Transverse colon (tissue), 4 donors: ENCODE measurements at regions not wholly inside any gene's neighbourhood (a gene's known extent, or its start where the extent isn't known, plus 50 kb on each side); places are given as distances from the start of the nearest gene placed in this dataset.

Source experiments
- CTCF ChIP-seq, 5 experiments: fragments of 200-600 bp in 3 of 5; fragments of 450-650 bp in 2 of 5; sonication (generic) in 3 of 5; IDR thresholded peaks; 1 replicate in 2 of 5; 2 replicates in 3 of 5; pipeline ENCODE4 v1.5.1; 2016 to 2017; ENCODE audit warnings: antibody characterized with exemption in 5 of 5, inconsistent platforms in 3 of 5, mild to moderate bottlenecking in 2 of 5, moderate library complexity in 1 of 5
- EP300 ChIP-seq: sonication (generic); formaldehyde crosslinking; IDR thresholded peaks from one replicate; pipeline ENCODE4 v1.6.1; 2017; ENCODE audit warnings: antibody characterized with exemption, low read depth
- POLR2A ChIP-seq: fragments of 450-650 bp; IDR thresholded peaks from one replicate; pipeline ENCODE4 v1.6.1; 2016; ENCODE audit warnings: antibody characterized with exemption, mild to moderate bottlenecking, moderate library complexity
- POLR2AphosphoS5 ChIP-seq, 3 donors: sonication (generic); formaldehyde crosslinking; IDR thresholded peaks; one replicate each; pipeline ENCODE4 v1.6.1; 2016; ENCODE audit warnings: antibody characterized with exemption in 3 of 3

GRCh38 chr5:14925326-14925725 is 53.7 kb upstream of the ANKH start:
- no peak for TF ChIP-seq CTCF (IDR thresholded peaks at IDR 0.05)
- TF ChIP-seq POLR2A: no peak
- no peak for TF ChIP-seq POLR2AphosphoS5 (IDR thresholded peaks at IDR 0.05)
- TF ChIP-seq EP300: no peak
